Liver (tissue), 3 donors: ENCODE measurements at regions not wholly inside any gene's neighbourhood (a gene's known extent, or its start where the extent isn't known, plus 50 kb on each side); places are given as distances from the start of the nearest gene placed in this dataset.

Experiments used
- ATF3 ChIP-seq: IDR thresholded peaks from 2 replicates; pipeline ENCODE4 v1.6.1; 2016; ENCODE audit warnings: antibody characterized with exemption
- HNF4A ChIP-seq, 2 donors: conservative IDR thresholded peaks; 2 replicates each; pipeline ENCODE4 v1.6.1; 2016; ENCODE audit warnings: antibody characterized with exemption in 2 of 2, mild to moderate bottlenecking in 2 of 2
- JUND ChIP-seq, 2 donors: IDR thresholded peaks; 2 replicates each; pipeline ENCODE4 v1.6.1; 2016; ENCODE audit warnings: antibody characterized with exemption in 2 of 2
- RAD21 ChIP-seq, 2 donors: IDR thresholded peaks; 2 replicates each; pipeline ENCODE4 v1.6.1; 2016; ENCODE audit warnings: antibody characterized with exemption in 2 of 2, mild to moderate bottlenecking in 2 of 2
- SP1 ChIP-seq: IDR thresholded peaks from 2 replicates; pipeline ENCODE4 v1.6.1; 2018; ENCODE audit warnings: antibody characterized with exemption, mild to moderate bottlenecking
- TAF1 ChIP-seq: conservative IDR thresholded peaks from 2 replicates; pipeline ENCODE4 v1.6.1; 2016; ENCODE audit warnings: antibody characterized with exemption, mild to moderate bottlenecking
- YY1 ChIP-seq: IDR thresholded peaks from 2 replicates; pipeline ENCODE4 v1.6.1; 2016; ENCODE audit warnings: antibody characterized with exemption, mild to moderate bottlenecking
- ZBTB33 ChIP-seq: IDR thresholded peaks from 2 replicates; pipeline ENCODE4 v1.6.1; 2016; ENCODE audit warnings: antibody characterized with exemption
- TF ChIP-seq, protein P1 (sequence below): fragments of 150-350 bp; IDR thresholded peaks from 2 replicates; pipeline ENCODE4 v1.5.1; 2017; ENCODE audit warnings: improper control_type of control experiment, low read depth, low read length; ENCODE audit not compliant: missing input control
- TF ChIP-seq, protein P2 (sequence below): IDR thresholded peaks from 2 replicates; pipeline ENCODE4 v1.6.1; 2016; ENCODE audit warnings: antibody characterized with exemption, mild to moderate bottlenecking
- TF ChIP-seq, protein P3 (sequence below): IDR thresholded peaks from 2 replicates; pipeline ENCODE4 v1.6.1; 2016; ENCODE audit warnings: antibody characterized with exemption
- donor health status: healthy.
- donor health status: healthy.

DNA sequence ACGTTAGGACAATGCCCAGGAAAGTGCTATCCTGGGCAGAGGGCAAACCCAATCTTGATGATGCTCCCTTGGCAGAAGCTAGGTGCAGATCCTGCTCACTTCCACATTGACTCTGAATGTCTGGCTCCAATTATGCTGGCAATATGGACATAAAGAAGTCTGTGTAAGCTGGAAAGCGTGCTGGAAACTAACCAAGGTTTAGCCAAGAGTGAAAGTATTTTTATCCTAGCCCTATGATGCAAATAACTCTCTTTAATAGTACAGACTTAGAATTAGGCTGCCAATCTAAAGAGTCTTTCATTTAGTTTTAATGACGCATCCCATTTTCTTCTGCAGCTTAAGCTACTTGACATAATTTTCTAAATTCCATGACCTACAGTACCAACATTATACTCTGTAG lies 571.8 kb downstream of the TUSC7 start:
- TF ChIP-seq TAF1 (no peak), YY1 (no peak), ATF3 (no peak), RAD21 (IDR thresholded peaks at IDR 0.05) (no peak), ZBTB33 (no peak), JUND (IDR thresholded peaks at IDR 0.05) (no peak), SP1 (no peak), HNF4A (conservative IDR thresholded peaks at IDR 0.05) (no peak)
- TF ChIP-seq, protein P1, sequence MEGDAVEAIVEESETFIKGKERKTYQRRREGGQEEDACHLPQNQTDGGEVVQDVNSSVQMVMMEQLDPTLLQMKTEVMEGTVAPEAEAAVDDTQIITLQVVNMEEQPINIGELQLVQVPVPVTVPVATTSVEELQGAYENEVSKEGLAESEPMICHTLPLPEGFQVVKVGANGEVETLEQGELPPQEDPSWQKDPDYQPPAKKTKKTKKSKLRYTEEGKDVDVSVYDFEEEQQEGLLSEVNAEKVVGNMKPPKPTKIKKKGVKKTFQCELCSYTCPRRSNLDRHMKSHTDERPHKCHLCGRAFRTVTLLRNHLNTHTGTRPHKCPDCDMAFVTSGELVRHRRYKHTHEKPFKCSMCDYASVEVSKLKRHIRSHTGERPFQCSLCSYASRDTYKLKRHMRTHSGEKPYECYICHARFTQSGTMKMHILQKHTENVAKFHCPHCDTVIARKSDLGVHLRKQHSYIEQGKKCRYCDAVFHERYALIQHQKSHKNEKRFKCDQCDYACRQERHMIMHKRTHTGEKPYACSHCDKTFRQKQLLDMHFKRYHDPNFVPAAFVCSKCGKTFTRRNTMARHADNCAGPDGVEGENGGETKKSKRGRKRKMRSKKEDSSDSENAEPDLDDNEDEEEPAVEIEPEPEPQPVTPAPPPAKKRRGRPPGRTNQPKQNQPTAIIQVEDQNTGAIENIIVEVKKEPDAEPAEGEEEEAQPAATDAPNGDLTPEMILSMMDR, result no peak
- TF ChIP-seq, protein P2, sequence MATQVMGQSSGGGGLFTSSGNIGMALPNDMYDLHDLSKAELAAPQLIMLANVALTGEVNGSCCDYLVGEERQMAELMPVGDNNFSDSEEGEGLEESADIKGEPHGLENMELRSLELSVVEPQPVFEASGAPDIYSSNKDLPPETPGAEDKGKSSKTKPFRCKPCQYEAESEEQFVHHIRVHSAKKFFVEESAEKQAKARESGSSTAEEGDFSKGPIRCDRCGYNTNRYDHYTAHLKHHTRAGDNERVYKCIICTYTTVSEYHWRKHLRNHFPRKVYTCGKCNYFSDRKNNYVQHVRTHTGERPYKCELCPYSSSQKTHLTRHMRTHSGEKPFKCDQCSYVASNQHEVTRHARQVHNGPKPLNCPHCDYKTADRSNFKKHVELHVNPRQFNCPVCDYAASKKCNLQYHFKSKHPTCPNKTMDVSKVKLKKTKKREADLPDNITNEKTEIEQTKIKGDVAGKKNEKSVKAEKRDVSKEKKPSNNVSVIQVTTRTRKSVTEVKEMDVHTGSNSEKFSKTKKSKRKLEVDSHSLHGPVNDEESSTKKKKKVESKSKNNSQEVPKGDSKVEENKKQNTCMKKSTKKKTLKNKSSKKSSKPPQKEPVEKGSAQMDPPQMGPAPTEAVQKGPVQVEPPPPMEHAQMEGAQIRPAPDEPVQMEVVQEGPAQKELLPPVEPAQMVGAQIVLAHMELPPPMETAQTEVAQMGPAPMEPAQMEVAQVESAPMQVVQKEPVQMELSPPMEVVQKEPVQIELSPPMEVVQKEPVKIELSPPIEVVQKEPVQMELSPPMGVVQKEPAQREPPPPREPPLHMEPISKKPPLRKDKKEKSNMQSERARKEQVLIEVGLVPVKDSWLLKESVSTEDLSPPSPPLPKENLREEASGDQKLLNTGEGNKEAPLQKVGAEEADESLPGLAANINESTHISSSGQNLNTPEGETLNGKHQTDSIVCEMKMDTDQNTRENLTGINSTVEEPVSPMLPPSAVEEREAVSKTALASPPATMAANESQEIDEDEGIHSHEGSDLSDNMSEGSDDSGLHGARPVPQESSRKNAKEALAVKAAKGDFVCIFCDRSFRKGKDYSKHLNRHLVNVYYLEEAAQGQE, result no peak
- TF ChIP-seq, protein P3, sequence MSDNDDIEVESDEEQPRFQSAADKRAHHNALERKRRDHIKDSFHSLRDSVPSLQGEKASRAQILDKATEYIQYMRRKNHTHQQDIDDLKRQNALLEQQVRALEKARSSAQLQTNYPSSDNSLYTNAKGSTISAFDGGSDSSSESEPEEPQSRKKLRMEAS, result no peak
